OCI-LY7 (cell line): ENCODE measurements at regions not wholly inside any gene's neighbourhood (a gene's known extent, or its start where the extent isn't known, plus 50 kb on each side); places are given as distances from the start of the nearest gene placed in this dataset.

Experiments used
- BruUV-seq: library from RNA; stranded (reverse); fragments of 400-500 nt; replicated peaks from 2 replicates; lab custom pipeline; 2021; lab: Mats Ljungman, UMichigan
- CTCF ChIA-PET: fragments of 300-600 bp; sonication (Branson Sonifier 250); formaldehyde crosslinking; loops from one replicate; lab custom pipeline; 2022; ENCODE audit warnings: antibody characterized with exemption; ENCODE audit not compliant: unreplicated experiment; lab: Charles Lee
- POLR2A ChIA-PET: fragments of 300-600 bp; sonication (Branson Sonifier 250); formaldehyde crosslinking; loops from one replicate; lab custom pipeline; 2022; ENCODE audit warnings: antibody characterized with exemption; lab: Charles Lee
- DNase-seq: peaks from one replicate; pipeline ENCODE4 v3.0.0-alpha.2; 2015; ENCODE audit warnings: low spot score
- H2AFZ ChIP-seq: fragments of 200-600 bp; sonication (generic), shearing (Covaris generic); 2 replicates; pipeline ENCODE4 v1.6.1; 2014; ENCODE audit warnings: mild to moderate bottlenecking, antibody characterized with exemption, low read length, moderate library complexity
- H3K27ac ChIP-seq: fragments of 200-600 bp; sonication (generic); 2 replicates; pipeline ENCODE4 v1.5.1; 2014; ENCODE audit warnings: mixed run types, low read depth, mild to moderate bottlenecking, moderate library complexity, low read length, inconsistent platforms; ENCODE audit not compliant: poor library complexity, severe bottlenecking
- H3K36me3 ChIP-seq: fragments of 200-600 bp; sonication (generic); 2 replicates; pipeline ENCODE4 v1.6.1; 2014; ENCODE audit warnings: mild to moderate bottlenecking, antibody characterized with exemption, low read length, moderate library complexity, mixed read lengths; ENCODE audit not compliant: insufficient read depth
- H3K4me1 ChIP-seq: fragments of 200-600 bp; sonication (generic); 2 replicates; pipeline ENCODE4 v1.5.1; 2014; ENCODE audit warnings: mild to moderate bottlenecking, low read length; ENCODE audit not compliant: insufficient read depth, poor library complexity, severe bottlenecking
- H3K4me2 ChIP-seq: fragments of 200-600 bp; sonication (generic); 2 replicates; pipeline ENCODE4 v1.6.1; 2014; ENCODE audit warnings: mild to moderate bottlenecking, low read length
- H3K4me3 ChIP-seq: fragments of 200-600 bp; sonication (generic); 2 replicates; pipeline ENCODE4 v1.5.1; 2014; ENCODE audit warnings: mild to moderate bottlenecking, low read depth, low read length; ENCODE audit not compliant: poor library complexity, severe bottlenecking
- H3K79me2 ChIP-seq: fragments of 200-600 bp; sonication (generic); 2 replicates; pipeline ENCODE4 v1.6.1; 2016; ENCODE audit warnings: low read depth, mild to moderate bottlenecking, low read length, moderate library complexity, mixed read lengths; ENCODE audit not compliant: insufficient read depth
- H3K9me2 ChIP-seq: fragments of 200-600 bp; sonication (generic); 2 replicates; pipeline ENCODE4 v1.6.1; 2016; ENCODE audit warnings: mild to moderate bottlenecking, low read length, mixed read lengths; ENCODE audit not compliant: insufficient read depth
- H3K9me3 ChIP-seq: fragments of 200-600 bp; sonication (generic); 2 replicates; pipeline ENCODE4 v1.6.1; 2014; ENCODE audit warnings: mild to moderate bottlenecking, mixed run types, low read length, mixed read lengths
- H4K20me1 ChIP-seq: fragments of 200-600 bp; sonication (generic); 2 replicates; pipeline ENCODE4 v1.6.1; 2014; ENCODE audit warnings: mild to moderate bottlenecking, antibody characterized with exemption, low read length, moderate library complexity, mixed read lengths; ENCODE audit not compliant: insufficient read depth
- EZH2phosphoT487 ChIP-seq: fragments of 200-600 bp; sonication (generic); IDR thresholded peaks from 2 replicates; pipeline ENCODE4 v1.6.1; 2018; ENCODE audit warnings: low read depth, borderline replicate concordance, mild to moderate bottlenecking, mixed run types, antibody characterized with exemption, low read length, moderate library complexity, mixed read lengths
- intact Hi-C: fragments of 100-400 bp; cut with micrococcal nuclease; formaldehyde crosslinking; loops from one replicate; pipeline ENCODE4 v1.10.0; 2022; ENCODE audit not compliant: unreplicated experiment
- TF ChIP-seq, protein P1 (sequence below): fragments of 200-600 bp; sonication (generic); conservative IDR thresholded peaks from 2 replicates; pipeline ENCODE4 v1.5.1; 2014; ENCODE audit warnings: mild to moderate bottlenecking, antibody characterized with exemption, low read length, moderate library complexity, mixed read lengths

DNA sequence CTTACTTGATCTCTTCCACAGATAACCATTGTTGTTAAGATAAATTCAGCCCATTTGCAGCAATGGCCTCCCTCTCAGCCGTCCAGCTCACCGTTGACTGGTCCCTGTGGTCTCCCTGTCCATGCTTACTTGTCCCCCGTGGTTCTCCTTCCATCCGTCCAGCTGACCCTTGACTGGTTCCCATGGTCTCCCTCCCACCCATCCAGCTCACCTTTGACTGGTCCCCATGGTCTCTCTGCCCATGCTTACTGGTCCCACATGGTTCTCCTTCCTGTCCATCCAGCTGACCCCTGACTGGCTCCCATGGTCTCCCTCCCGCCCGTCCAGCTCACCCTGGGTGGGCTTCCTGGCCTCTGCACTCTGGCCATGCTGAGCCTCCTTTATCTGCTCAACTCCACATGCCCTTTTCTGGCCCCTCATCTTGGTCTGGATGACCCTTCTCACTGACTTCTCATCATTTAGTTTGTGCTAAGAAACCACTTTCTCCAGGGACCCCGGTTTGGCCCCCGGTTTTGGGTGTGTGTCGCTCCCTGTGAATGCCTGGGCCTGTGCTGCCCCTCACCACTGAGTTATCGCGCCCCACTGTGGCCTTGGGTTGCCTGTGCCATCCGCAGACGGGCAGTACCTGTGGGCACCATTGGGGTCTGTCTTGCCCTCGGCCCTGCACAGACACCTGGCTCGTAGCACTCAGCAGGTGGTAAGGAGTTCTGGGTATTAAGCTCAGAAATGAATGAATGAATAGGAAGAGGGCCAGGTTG lies 146.4 kb downstream of the ERMARD start:
- no peaks in the 10 kb centered on the region for H3K79me2 ChIP-seq
- no peaks in the 10 kb centered on the region for H3K36me3 ChIP-seq
- intact Hi-C loops: no loop called here
- H3K4me2 ChIP-seq: no peak overlapping the region
- no peak overlapping the region for H3K4me3 ChIP-seq
- CTCF ChIA-PET: no interaction called here
- no peaks in the 10 kb centered on the region for H3K9me3 ChIP-seq
- H4K20me1 ChIP-seq: no peaks in the 10 kb centered on the region
- H3K9me2 ChIP-seq: no peaks in the 10 kb centered on the region
- no peak for DNase-seq
- POLR2A ChIA-PET: interaction anchor here (2.0 kb wide), 1 partner anchor 12 kb away, joined by 4 read pairs; no protein-coding TSS in a partner anchor
- H3K27ac ChIP-seq: no peak overlapping the region
- H2AFZ ChIP-seq: no peak overlapping the region
- TF ChIP-seq, protein P1, sequence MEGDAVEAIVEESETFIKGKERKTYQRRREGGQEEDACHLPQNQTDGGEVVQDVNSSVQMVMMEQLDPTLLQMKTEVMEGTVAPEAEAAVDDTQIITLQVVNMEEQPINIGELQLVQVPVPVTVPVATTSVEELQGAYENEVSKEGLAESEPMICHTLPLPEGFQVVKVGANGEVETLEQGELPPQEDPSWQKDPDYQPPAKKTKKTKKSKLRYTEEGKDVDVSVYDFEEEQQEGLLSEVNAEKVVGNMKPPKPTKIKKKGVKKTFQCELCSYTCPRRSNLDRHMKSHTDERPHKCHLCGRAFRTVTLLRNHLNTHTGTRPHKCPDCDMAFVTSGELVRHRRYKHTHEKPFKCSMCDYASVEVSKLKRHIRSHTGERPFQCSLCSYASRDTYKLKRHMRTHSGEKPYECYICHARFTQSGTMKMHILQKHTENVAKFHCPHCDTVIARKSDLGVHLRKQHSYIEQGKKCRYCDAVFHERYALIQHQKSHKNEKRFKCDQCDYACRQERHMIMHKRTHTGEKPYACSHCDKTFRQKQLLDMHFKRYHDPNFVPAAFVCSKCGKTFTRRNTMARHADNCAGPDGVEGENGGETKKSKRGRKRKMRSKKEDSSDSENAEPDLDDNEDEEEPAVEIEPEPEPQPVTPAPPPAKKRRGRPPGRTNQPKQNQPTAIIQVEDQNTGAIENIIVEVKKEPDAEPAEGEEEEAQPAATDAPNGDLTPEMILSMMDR: no peak
- TF ChIP-seq EZH2phosphoT487: no peak
- no TSS peak for BruUV-seq
- H3K4me1 ChIP-seq: no peaks in the 10 kb centered on the region

GRCh38 chr6:169896826-169897456 lies 145.5 kb downstream of the ERMARD start:
- CTCF ChIA-PET: no interaction called here
- Histone ChIP-seq H3K36me3 (no peaks in the 10 kb centered on the region), H3K27ac (no peak overlapping the region), H4K20me1 (no peaks in the 10 kb centered on the region), H2AFZ (no peak overlapping the region), H3K4me1 (no peaks in the 10 kb centered on the region), H3K9me3 (no peaks in the 10 kb centered on the region), H3K4me3 (no peak overlapping the region), H3K79me2 (no peaks in the 10 kb centered on the region), H3K9me2 (no peaks in the 10 kb centered on the region), H3K4me2 (no peak overlapping the region)
- TF ChIP-seq, protein P1: no peak
- TF ChIP-seq EZH2phosphoT487: no peak
- intact Hi-C loops: no loop called here
- DNase-seq: no peak
- POLR2A ChIA-PET: interaction anchor here (2.0 kb wide), 1 partner anchor 11 kb away, joined by 4 read pairs; no protein-coding TSS in a partner anchor
- no TSS peak for BruUV-seq
